Hepatocyte (in vitro differentiated cells): ENCODE measurements at regions not wholly inside any gene's neighbourhood (a gene's known extent, or its start where the extent isn't known, plus 50 kb on each side); places are given as distances from the start of the nearest gene placed in this dataset.

Source experiments
- EZH2phosphoT487 ChIP-seq: fragments of 200-600 bp; sonication (generic); IDR thresholded peaks from one replicate; pipeline ENCODE4 v1.6.1; 2018; ENCODE audit warnings: antibody characterized with exemption, mild to moderate bottlenecking, low read depth, moderate library complexity; ENCODE audit not compliant: unreplicated experiment, severe bottlenecking
- TF ChIP-seq, protein P1 (sequence below): fragments of 200-600 bp; sonication (generic); IDR thresholded peaks from 2 replicates; pipeline ENCODE4 v1.5.1; 2016; ENCODE audit warnings: antibody characterized with exemption, mild to moderate bottlenecking; ENCODE audit not compliant: poor library complexity

DNA sequence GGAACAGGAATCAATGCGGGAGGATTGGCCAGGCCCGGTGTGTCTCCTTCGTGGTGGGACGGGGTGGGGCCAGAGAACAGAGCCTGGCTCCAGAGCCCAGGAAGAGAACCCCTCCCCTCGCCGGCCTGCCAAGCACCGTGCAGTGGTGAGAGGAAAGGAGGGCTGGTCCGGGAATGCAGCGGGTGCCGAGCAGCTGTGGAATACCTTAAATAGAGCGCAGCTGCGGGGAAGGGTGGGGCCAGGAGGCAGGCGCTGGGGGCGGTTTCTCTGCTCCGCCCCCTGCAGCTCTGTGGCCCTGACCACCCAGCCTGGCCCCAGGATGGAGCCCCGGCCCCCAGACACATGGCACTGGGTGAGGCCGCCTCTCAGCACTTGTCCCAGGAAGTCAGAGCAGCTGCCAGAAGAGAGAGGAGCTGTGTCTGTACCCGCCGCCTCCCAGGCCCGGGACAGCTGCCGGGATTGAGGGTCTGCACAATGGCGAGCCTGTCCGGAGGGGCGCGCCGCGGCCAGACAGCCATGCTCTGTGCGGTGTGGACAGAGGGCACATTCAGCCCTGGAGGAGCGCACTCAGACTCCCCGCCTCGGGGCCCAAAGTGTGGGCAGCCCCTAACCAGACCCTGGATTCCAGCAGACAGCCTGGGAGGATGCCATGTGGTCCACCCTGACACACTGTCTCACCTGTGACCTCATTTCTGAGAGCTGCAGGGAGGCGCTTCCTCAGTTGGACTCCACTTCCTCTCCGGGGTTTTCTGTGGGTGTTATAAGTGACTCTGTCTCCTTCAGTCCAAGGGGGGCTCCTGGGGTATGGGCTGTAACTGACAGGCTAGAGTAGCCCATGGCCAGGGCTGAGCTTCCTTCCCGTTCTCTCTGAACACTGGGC lies 268.8 kb downstream of the SEC14L1 start:
- TF ChIP-seq, protein P1, sequence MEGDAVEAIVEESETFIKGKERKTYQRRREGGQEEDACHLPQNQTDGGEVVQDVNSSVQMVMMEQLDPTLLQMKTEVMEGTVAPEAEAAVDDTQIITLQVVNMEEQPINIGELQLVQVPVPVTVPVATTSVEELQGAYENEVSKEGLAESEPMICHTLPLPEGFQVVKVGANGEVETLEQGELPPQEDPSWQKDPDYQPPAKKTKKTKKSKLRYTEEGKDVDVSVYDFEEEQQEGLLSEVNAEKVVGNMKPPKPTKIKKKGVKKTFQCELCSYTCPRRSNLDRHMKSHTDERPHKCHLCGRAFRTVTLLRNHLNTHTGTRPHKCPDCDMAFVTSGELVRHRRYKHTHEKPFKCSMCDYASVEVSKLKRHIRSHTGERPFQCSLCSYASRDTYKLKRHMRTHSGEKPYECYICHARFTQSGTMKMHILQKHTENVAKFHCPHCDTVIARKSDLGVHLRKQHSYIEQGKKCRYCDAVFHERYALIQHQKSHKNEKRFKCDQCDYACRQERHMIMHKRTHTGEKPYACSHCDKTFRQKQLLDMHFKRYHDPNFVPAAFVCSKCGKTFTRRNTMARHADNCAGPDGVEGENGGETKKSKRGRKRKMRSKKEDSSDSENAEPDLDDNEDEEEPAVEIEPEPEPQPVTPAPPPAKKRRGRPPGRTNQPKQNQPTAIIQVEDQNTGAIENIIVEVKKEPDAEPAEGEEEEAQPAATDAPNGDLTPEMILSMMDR: no peak
- TF ChIP-seq EZH2phosphoT487: no peak
